B cell (primary cell): ENCODE measurements at regions not wholly inside any gene's neighbourhood (a gene's known extent, or its start where the extent isn't known, plus 50 kb on each side); places are given as distances from the start of the nearest gene placed in this dataset.

Source experiments
- ATAC-seq: fragments of 200-7000 bp; cut with Tn5 transposase; one replicate; pipeline ENCODE4 v1.10.0; 2021; ENCODE audit warnings: low read depth, mild to moderate bottlenecking, moderate number of reproducible peaks, moderate library complexity
- CTCF ChIA-PET: fragments of 350-600 bp; sonication (Branson Sonifier 250); formaldehyde crosslinking; loops from one replicate; lab custom pipeline; 2021; ENCODE audit warnings: antibody characterized with exemption, inconsistent platforms; lab: Charles Lee
- POLR2A ChIA-PET: fragments of 350-600 bp; sonication (Branson Sonifier 250); formaldehyde crosslinking; loops from one replicate; lab custom pipeline; 2021; ENCODE audit warnings: antibody characterized with exemption; lab: Charles Lee
- DNase-seq: peaks from one replicate; pipeline ENCODE4 v3.0.0; 2013
- H2AFZ ChIP-seq: 2 replicates; pipeline ENCODE4 v1.6.1; 2012; ENCODE audit warnings: mild to moderate bottlenecking, low read depth, low read length; ENCODE audit not compliant: insufficient read depth, poor library complexity, severe bottlenecking
- H3K27ac ChIP-seq, 2 donors: 1 replicate in 1 of 2; 2 replicates in 1 of 2; pipeline ENCODE4 v1.5.1; 2012 to 2013; ENCODE audit warnings: low read length in 2 of 2, mild to moderate bottlenecking in 2 of 2, moderate library complexity in 1 of 2
- H3K27me3 ChIP-seq, 4 experiments: fragments of 200-600 bp in 1 of 4; sonication (generic) in 1 of 4; replicated peaks in 1 of 4; 1 replicate in 2 of 4; 2 replicates in 2 of 4; pipeline versions ENCODE4 v1.6.1 to v1.7.0; 2013 to 2016; ENCODE audit warnings: low read length in 3 of 4, mild to moderate bottlenecking in 2 of 4, mixed read lengths in 1 of 4, moderate library complexity in 1 of 4; ENCODE audit not compliant: insufficient read depth in 4 of 4, control insufficient read depth in 3 of 4; ENCODE audit errors: control extremely low read depth in 1 of 4
- H3K36me3 ChIP-seq, 2 experiments: replicated peaks in 1 of 2; 1 replicate in 1 of 2; 2 replicates in 1 of 2; pipeline versions ENCODE4 v1.6.1 to v1.7.1; 2013; ENCODE audit warnings: low read length in 1 of 2; ENCODE audit not compliant: insufficient read depth in 2 of 2, control insufficient read depth in 1 of 2; ENCODE audit errors: control extremely low read depth in 1 of 2, extremely low read depth in 1 of 2
- H3K4me1 ChIP-seq, 2 donors: fragments of 200-600 bp in 1 of 2; sonication (generic) in 1 of 2; 1 replicate in 1 of 2; 2 replicates in 1 of 2; pipeline versions ENCODE4 v1.5.1 to v1.6.1; 2013 to 2017; ENCODE audit warnings: low read length in 2 of 2; ENCODE audit not compliant: control insufficient read depth in 2 of 2, insufficient read depth in 2 of 2
- H3K4me2 ChIP-seq: replicated peaks from 2 replicates; pipeline ENCODE3; 2012; ENCODE audit warnings: mild to moderate bottlenecking, low read depth, low read length; ENCODE audit not compliant: poor library complexity, severe bottlenecking
- H3K4me3 ChIP-seq, 5 experiments: fragments of 200-600 bp in 1 of 5; sonication (generic) in 1 of 5; 1 replicate in 3 of 5; 2 replicates in 2 of 5; pipeline versions ENCODE4 v1.5.1 to v1.7.0; 2011 to 2016; ENCODE audit warnings: low read length in 4 of 5, mild to moderate bottlenecking in 4 of 5, low read depth in 2 of 5, control low read depth in 1 of 5, moderate library complexity in 1 of 5; ENCODE audit not compliant: insufficient read depth in 1 of 5; ENCODE audit errors: control extremely low read depth in 1 of 5, extremely low read depth in 1 of 5
- H3K79me2 ChIP-seq: fragments of 200-600 bp; sonication (generic); one replicate; pipeline ENCODE4 v1.6.0; 2016; ENCODE audit warnings: low read length; ENCODE audit not compliant: control insufficient read depth, insufficient read depth
- H3K9ac ChIP-seq: fragments of 200-600 bp; sonication (generic); 2 replicates; pipeline ENCODE4 v1.6.1; 2017; ENCODE audit warnings: mild to moderate bottlenecking, low read length, moderate library complexity
- H3K9me3 ChIP-seq, 3 donors: one replicate each; pipeline versions ENCODE4 v1.6.1 to v1.7.1; 2013; ENCODE audit warnings: low read length in 2 of 3; ENCODE audit not compliant: control insufficient read depth in 2 of 3, insufficient read depth in 1 of 3; ENCODE audit errors: control extremely low read depth in 1 of 3
- H4K20me1 ChIP-seq: 2 replicates; pipeline ENCODE4 v1.6.0; 2012; ENCODE audit warnings: mild to moderate bottlenecking, low read length; ENCODE audit not compliant: insufficient read depth, control insufficient read depth, poor library complexity, severe bottlenecking
- H3K27ac Mint-ChIP-seq: one replicate; pipeline ENCODE4 v1.8.0; 2021; ENCODE audit warnings: mixed read lengths
- H3K27me3 Mint-ChIP-seq: one replicate; pipeline ENCODE4 v1.8.0; 2021; ENCODE audit warnings: mixed read lengths
- H3K4me1 Mint-ChIP-seq: one replicate; pipeline ENCODE4 v1.8.0; 2021; ENCODE audit warnings: mixed read lengths
- H3K4me3 Mint-ChIP-seq: one replicate; pipeline ENCODE4 v1.8.0; 2021; ENCODE audit warnings: mixed read lengths
- H3K9me3 Mint-ChIP-seq: one replicate; pipeline ENCODE4 v1.8.0; 2022; ENCODE audit warnings: mixed read lengths; ENCODE audit not compliant: insufficient read depth
- EZH2 ChIP-seq: IDR thresholded peaks from 2 replicates; pipeline ENCODE4 v1.6.1; 2012; ENCODE audit warnings: borderline replicate concordance, low read depth, mild to moderate bottlenecking, moderate library complexity, low read length; ENCODE audit not compliant: insufficient read depth, poor library complexity, severe bottlenecking
- WGBS: methylation state at CpG from one replicate; pipeline ENCODE4 v1.1.5; 2013; ENCODE audit warnings: missing lambda C conversion rate; ENCODE audit not compliant: insufficient coverage; 5-methylcytosine and 5-hydroxymethylcytosine counted together
- intact Hi-C: fragments of 100-400 bp; cut with micrococcal nuclease; formaldehyde crosslinking; loops from one replicate; pipeline ENCODE4 v1.10.0; 2022
- TF ChIP-seq, protein P1 (sequence below): fragments of 200-600 bp; IDR thresholded peaks from one replicate; pipeline ENCODE4 v1.8.0; 2022; ENCODE audit warnings: antibody characterized with exemption, mild to moderate bottlenecking

DNA sequence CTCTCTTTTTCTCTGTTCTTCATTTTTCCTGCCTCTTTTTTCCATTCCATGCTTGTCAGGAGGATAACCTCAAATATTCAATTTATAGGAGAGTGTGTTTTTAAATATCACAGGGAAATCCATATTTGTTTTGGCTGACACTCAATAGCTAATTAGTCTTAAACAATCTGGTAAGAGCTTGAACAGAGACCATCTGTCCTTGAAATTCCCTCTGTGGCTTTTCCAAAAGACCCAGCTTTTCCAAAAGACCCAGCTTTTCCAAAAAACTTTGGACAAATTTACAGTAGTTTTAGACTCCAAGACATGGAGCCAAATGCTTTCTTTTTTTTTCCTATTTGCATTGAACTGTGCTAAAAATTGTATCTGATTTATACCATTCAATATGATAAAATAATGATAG is 127.4 kb upstream of the FAM83B start:
- CTCF ChIA-PET: interaction anchor here (1.1 to 1.2 kb wide), 3 partner anchors 11 to 25 kb away, joined by 3 to 4 read pairs (median 3); no protein-coding TSS in a partner anchor
- no peaks in the 10 kb centered on the region for H3K9me3 ChIP-seq
- DNase-seq (no peak), ATAC-seq (no peak)
- peaks cover 5% of the 10 kb centered on the region for H3K9me3 Mint-ChIP-seq
- no peak overlapping the region for H3K4me3 Mint-ChIP-seq
- no peak overlapping the region for H2AFZ ChIP-seq
- H3K4me1 ChIP-seq: no peaks in the 10 kb centered on the region
- H3K9ac ChIP-seq: no peak overlapping the region
- H3K36me3 ChIP-seq: no peaks in the 10 kb centered on the region
- H3K4me2 ChIP-seq: no peak overlapping the region
- no peaks in the 10 kb centered on the region for H3K4me1 Mint-ChIP-seq
- no peak for TF ChIP-seq EZH2
- TF ChIP-seq, protein P1, sequence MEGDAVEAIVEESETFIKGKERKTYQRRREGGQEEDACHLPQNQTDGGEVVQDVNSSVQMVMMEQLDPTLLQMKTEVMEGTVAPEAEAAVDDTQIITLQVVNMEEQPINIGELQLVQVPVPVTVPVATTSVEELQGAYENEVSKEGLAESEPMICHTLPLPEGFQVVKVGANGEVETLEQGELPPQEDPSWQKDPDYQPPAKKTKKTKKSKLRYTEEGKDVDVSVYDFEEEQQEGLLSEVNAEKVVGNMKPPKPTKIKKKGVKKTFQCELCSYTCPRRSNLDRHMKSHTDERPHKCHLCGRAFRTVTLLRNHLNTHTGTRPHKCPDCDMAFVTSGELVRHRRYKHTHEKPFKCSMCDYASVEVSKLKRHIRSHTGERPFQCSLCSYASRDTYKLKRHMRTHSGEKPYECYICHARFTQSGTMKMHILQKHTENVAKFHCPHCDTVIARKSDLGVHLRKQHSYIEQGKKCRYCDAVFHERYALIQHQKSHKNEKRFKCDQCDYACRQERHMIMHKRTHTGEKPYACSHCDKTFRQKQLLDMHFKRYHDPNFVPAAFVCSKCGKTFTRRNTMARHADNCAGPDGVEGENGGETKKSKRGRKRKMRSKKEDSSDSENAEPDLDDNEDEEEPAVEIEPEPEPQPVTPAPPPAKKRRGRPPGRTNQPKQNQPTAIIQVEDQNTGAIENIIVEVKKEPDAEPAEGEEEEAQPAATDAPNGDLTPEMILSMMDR: no peak
- H4K20me1 ChIP-seq: no peaks in the 10 kb centered on the region
- H3K4me3 ChIP-seq: no peak overlapping the region
- H3K27ac Mint-ChIP-seq: no peak overlapping the region
- H3K79me2 ChIP-seq: no peaks in the 10 kb centered on the region
- no peaks in the 10 kb centered on the region for H3K27me3 Mint-ChIP-seq
- H3K27ac ChIP-seq: no peak overlapping the region
- H3K27me3 ChIP-seq: no peaks in the 10 kb centered on the region
- intact Hi-C loops: no loop called here
- POLR2A ChIA-PET: no interaction called here

DNA sequence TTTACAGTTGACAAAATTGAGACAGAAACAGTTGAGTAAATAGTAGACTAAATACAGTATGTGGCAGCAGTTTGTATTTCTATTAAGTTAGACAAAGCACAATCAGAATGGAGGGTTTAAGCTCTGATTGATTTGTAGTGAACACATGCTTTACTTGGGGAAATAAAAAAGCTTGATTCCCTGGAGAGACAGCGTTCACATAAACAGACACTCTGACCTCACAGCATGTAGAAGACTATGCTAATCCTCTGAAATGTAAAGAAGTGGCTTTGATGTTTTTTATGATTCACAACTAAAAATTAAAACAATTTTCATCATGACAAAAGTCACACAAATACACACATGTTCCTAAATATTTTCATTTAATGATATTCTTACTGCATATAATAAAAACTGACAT is 126.9 kb upstream of the FAM83B start:
- no peaks in the 10 kb centered on the region for H3K4me1 ChIP-seq
- H3K9me3 ChIP-seq: no peaks in the 10 kb centered on the region
- H3K4me2 ChIP-seq: no peak overlapping the region
- no peak for DNase-seq
- H3K27ac ChIP-seq: no peak overlapping the region
- peaks cover 5% of the 10 kb centered on the region for H3K9me3 Mint-ChIP-seq
- CTCF ChIA-PET: interaction anchor here (1.1 to 1.2 kb wide), 3 partner anchors 12 to 26 kb away, joined by 3 to 4 read pairs (median 3); no protein-coding TSS in a partner anchor
- H3K9ac ChIP-seq: no peak overlapping the region
- ATAC-seq: no peak
- no CpG with 5 or more reads among the region's 1 CpG for WGBS
- H3K36me3 ChIP-seq: no peaks in the 10 kb centered on the region
- intact Hi-C loops: no loop called here
- no peaks in the 10 kb centered on the region for H3K79me2 ChIP-seq
- no peaks in the 10 kb centered on the region for H3K27me3 ChIP-seq
- no peak overlapping the region for H3K27ac Mint-ChIP-seq
- POLR2A ChIA-PET: no interaction called here
- H3K4me3 ChIP-seq: no peak overlapping the region
- no peaks in the 10 kb centered on the region for H3K4me1 Mint-ChIP-seq
- no peaks in the 10 kb centered on the region for H3K27me3 Mint-ChIP-seq
- TF ChIP-seq, protein P1: no peak
- no peak for TF ChIP-seq EZH2
- H2AFZ ChIP-seq: no peak overlapping the region
- no peaks in the 10 kb centered on the region for H4K20me1 ChIP-seq
- H3K4me3 Mint-ChIP-seq: no peak overlapping the region
